H9 (cell line): ENCODE measurements at regions not wholly inside any gene's neighbourhood (a gene's known extent, or its start where the extent isn't known, plus 50 kb on each side); places are given as distances from the start of the nearest gene placed in this dataset.

ENCODE experiments used
- DNase-seq: peaks from one replicate; pipeline ENCODE4 v3.0.0-alpha.2; 2017
- H2AFZ ChIP-seq: one replicate; pipeline ENCODE4 v1.6.1; 2013; ENCODE audit warnings: mild to moderate bottlenecking, low read length, control low read depth, moderate library complexity
- H2AK5ac ChIP-seq: 2 replicates; pipeline ENCODE4 v1.6.1; 2013; ENCODE audit warnings: low read length, control low read depth, mixed read lengths; ENCODE audit not compliant: insufficient read length
- H2BK120ac ChIP-seq: one replicate; pipeline ENCODE4 v1.6.1; 2013; ENCODE audit warnings: low read depth, mild to moderate bottlenecking, low read length, control low read depth, inconsistent platforms; ENCODE audit not compliant: poor library complexity, severe bottlenecking
- H2BK12ac ChIP-seq: 2 replicates; pipeline ENCODE4 v1.6.1; 2013; ENCODE audit warnings: low read length, control low read depth, mixed read lengths, low read depth; ENCODE audit not compliant: insufficient read length
- H2BK15ac ChIP-seq: 2 replicates; pipeline ENCODE4 v1.6.1; 2013; ENCODE audit warnings: low read depth, low read length, control low read depth
- H2BK20ac ChIP-seq: one replicate; pipeline ENCODE4 v1.6.1; 2013; ENCODE audit warnings: low read depth, mild to moderate bottlenecking, low read length, control low read depth, inconsistent platforms; ENCODE audit not compliant: poor library complexity, severe bottlenecking
- H2BK5ac ChIP-seq: 2 replicates; pipeline ENCODE4 v1.6.1; 2013; ENCODE audit warnings: low read length, control low read depth, mixed read lengths; ENCODE audit not compliant: insufficient read length
- H3K14ac ChIP-seq: 2 replicates; pipeline ENCODE4 v1.6.1; 2013; ENCODE audit warnings: low read length, control low read depth; ENCODE audit not compliant: insufficient read depth
- H3K18ac ChIP-seq: 2 replicates; pipeline ENCODE4 v1.6.1; 2013; ENCODE audit warnings: low read depth, mild to moderate bottlenecking, mixed read lengths, low read length, control low read depth; ENCODE audit not compliant: insufficient read length
- H3K23ac ChIP-seq: 2 replicates; pipeline ENCODE4 v1.6.1; 2013; ENCODE audit warnings: low read length, control low read depth, mixed read lengths, low read depth; ENCODE audit not compliant: insufficient read length
- H3K23me2 ChIP-seq: 2 replicates; pipeline ENCODE4 v1.6.1; 2013; ENCODE audit warnings: low read depth, mild to moderate bottlenecking, mixed read lengths, low read length, control low read depth; ENCODE audit not compliant: insufficient read length, poor library complexity, severe bottlenecking
- H3K27ac ChIP-seq: 2 replicates; pipeline ENCODE4 v1.5.1; 2013; ENCODE audit warnings: low read length, control low read depth, mixed read lengths, low read depth; ENCODE audit not compliant: insufficient read length
- H3K27me3 ChIP-seq: 2 replicates; pipeline ENCODE4 v1.6.1; 2013; ENCODE audit warnings: low read length, control low read depth, inconsistent platforms; ENCODE audit not compliant: insufficient read depth
- H3K4ac ChIP-seq: 2 replicates; pipeline ENCODE4 v1.6.1; 2013; ENCODE audit warnings: low read depth, mild to moderate bottlenecking, control low read depth, inconsistent platforms, low read length, moderate library complexity
- H3K4me1 ChIP-seq: 2 replicates; pipeline ENCODE4 v1.6.1; 2013; ENCODE audit warnings: low read length, control low read depth, inconsistent platforms; ENCODE audit not compliant: insufficient read depth
- H3K4me2 ChIP-seq: 2 replicates; pipeline ENCODE4 v1.6.1; 2013; ENCODE audit warnings: low read length, control low read depth, mixed read lengths; ENCODE audit not compliant: insufficient read length, insufficient read depth
- H3K56ac ChIP-seq: 2 replicates; pipeline ENCODE4 v1.6.1; 2013; ENCODE audit warnings: low read depth, mild to moderate bottlenecking, mixed read lengths, low read length, control low read depth; ENCODE audit not compliant: insufficient read length
- H3K79me1 ChIP-seq: 2 replicates; pipeline ENCODE4 v1.6.1; 2013; ENCODE audit warnings: low read depth, mild to moderate bottlenecking, moderate library complexity, low read length, control low read depth, inconsistent platforms; ENCODE audit not compliant: insufficient read depth, poor library complexity, severe bottlenecking
- H3K79me2 ChIP-seq: 2 replicates; pipeline ENCODE4 v1.6.1; 2013; ENCODE audit warnings: low read length, control low read depth, inconsistent platforms; ENCODE audit not compliant: insufficient read depth
- H3K9ac ChIP-seq: 2 replicates; pipeline ENCODE4 v1.6.1; 2013; ENCODE audit warnings: low read length, control low read depth, mixed read lengths; ENCODE audit not compliant: insufficient read length; ENCODE audit errors: extremely low read depth
- H3K9me3 ChIP-seq: one replicate; pipeline ENCODE4 v1.6.1; 2013; ENCODE audit warnings: low read depth, low read length, inconsistent platforms; ENCODE audit not compliant: control insufficient read depth
- H3T11ph ChIP-seq: one replicate; pipeline ENCODE4 v1.6.1; 2013; ENCODE audit warnings: mild to moderate bottlenecking, low read length, control low read depth, inconsistent platforms
- H4K20me1 ChIP-seq: one replicate; pipeline ENCODE4 v1.6.1; 2013; ENCODE audit not compliant: control insufficient read depth, insufficient read length, insufficient read depth
- H4K5ac ChIP-seq: 2 replicates; pipeline ENCODE4 v1.6.1; 2013; ENCODE audit warnings: low read depth, mild to moderate bottlenecking, mixed read lengths, low read length, control low read depth; ENCODE audit not compliant: insufficient read length
- H4K8ac ChIP-seq: replicated peaks from 2 replicates; pipeline ENCODE4 v1.6.1; 2013; ENCODE audit warnings: low read length, control low read depth, mixed read lengths, low read depth; ENCODE audit not compliant: insufficient read length
- H4K91ac ChIP-seq: 2 replicates; pipeline ENCODE4 v1.6.1; 2013; ENCODE audit warnings: low read depth, mild to moderate bottlenecking, moderate library complexity, mixed read lengths, low read length, control low read depth; ENCODE audit not compliant: insufficient read length
- H3K27ac Mint-ChIP-seq, 3 experiments: 2 replicates in 2 of 3; 3 replicates in 1 of 3; pipeline ENCODE4 v1.8.0; 2020 to 2021; ENCODE audit warnings: mixed read lengths in 3 of 3, mild to moderate bottlenecking in 1 of 3, moderate library complexity in 1 of 3
- H3K27me3 Mint-ChIP-seq: 2 replicates; pipeline ENCODE4 v1.8.0; 2021; ENCODE audit warnings: low read depth, mild to moderate bottlenecking, moderate library complexity, mixed read lengths
- H3K36me3 Mint-ChIP-seq, 3 experiments: 2 replicates in 2 of 3; 3 replicates in 1 of 3; pipeline ENCODE4 v1.8.0; 2020 to 2021; ENCODE audit warnings: low read depth in 3 of 3, mixed read lengths in 3 of 3; ENCODE audit not compliant: insufficient read depth in 1 of 3
- H3K4me1 Mint-ChIP-seq, 2 experiments: 2 replicates each; pipeline ENCODE4 v1.8.0; 2020; ENCODE audit warnings: mixed read lengths in 2 of 2
- H3K4me3 Mint-ChIP-seq, 2 experiments: 2 replicates in 1 of 2; 3 replicates in 1 of 2; pipeline ENCODE4 v1.8.0; 2020 to 2021; ENCODE audit warnings: mild to moderate bottlenecking in 2 of 2, mixed read lengths in 2 of 2, moderate library complexity in 1 of 2
- H3K9me3 Mint-ChIP-seq, 2 experiments: 2 replicates in 1 of 2; 3 replicates in 1 of 2; pipeline ENCODE4 v1.8.0; 2020; ENCODE audit warnings: mild to moderate bottlenecking in 2 of 2, mixed read lengths in 2 of 2, moderate library complexity in 1 of 2
- CTCF ChIP-seq: fragments of 200-600 bp; sonication (generic); conservative IDR thresholded peaks from 3 replicates; pipeline ENCODE4 v1.8.0; 2021; ENCODE audit warnings: antibody characterized with exemption, mild to moderate bottlenecking
- WGBS: extraction: QIAGEN DNeasy Blood & Tissue Kit; methylation state at CpG from one replicate; pipeline ENCODE4 v1.1.7; 2013; ENCODE audit warnings: missing lambda C conversion rate, low lambda C conversion rate, mixed read lengths; ENCODE audit not compliant: insufficient read length; ENCODE audit errors: extremely low coverage; 5-methylcytosine and 5-hydroxymethylcytosine counted together

- no peak overlapping the region for H2AK5ac ChIP-seq
- no peak for DNase-seq
- H4K91ac ChIP-seq = no peak overlapping the region
- no peaks in the 10 kb centered on the region for H3K27me3 ChIP-seq
- no peaks in the 10 kb centered on the region for H3K79me1 ChIP-seq
- H3K23me2 ChIP-seq = no peaks in the 10 kb centered on the region
- TF ChIP-seq CTCF = no peak
- no peak overlapping the region for H3K4me2 ChIP-seq
- no peaks in the 10 kb centered on the region for H3K79me2 ChIP-seq
- H3K27ac ChIP-seq = no peak overlapping the region
- peaks cover 0 to 5% (median 4%) of the 10 kb centered on the region in 3 experiments; a peak in 3 of 7 replicates for H3K36me3 Mint-ChIP-seq
- no peaks in the 10 kb centered on the region for H3K27me3 Mint-ChIP-seq
- no peak overlapping the region for H3K18ac ChIP-seq
- H2BK5ac ChIP-seq = no peak overlapping the region
- no peak overlapping the region; a peak in 1 of 7 replicates for H3K27ac Mint-ChIP-seq
- no peak overlapping the region for H3K14ac ChIP-seq
- H4K8ac ChIP-seq = no peak overlapping the region
- H3K4ac ChIP-seq = no peak overlapping the region
- no peak overlapping the region for H2BK15ac ChIP-seq
- no peaks in the 10 kb centered on the region for H4K20me1 ChIP-seq
- peaks cover 4 to 16% of the 10 kb centered on the region in 2 experiments for H3K4me1 Mint-ChIP-seq
- H3K4me1 ChIP-seq = peaks cover 2% of the 10 kb centered on the region; the same call in 1 of the 2 replicates
- no peak overlapping the region for H3K9ac ChIP-seq
- H4K5ac ChIP-seq = no peak overlapping the region
- H2AFZ ChIP-seq = no peak overlapping the region
- H2BK12ac ChIP-seq = no peak overlapping the region
- no peak overlapping the region for H3K23ac ChIP-seq
- H3K4me3 Mint-ChIP-seq = no peak overlapping the region
- no peak overlapping the region for H3T11ph ChIP-seq
- WGBS = no CpG with 5 or more reads among the region's 9 CpGs
- H3K56ac ChIP-seq = no peak overlapping the region
- H3K9me3 Mint-ChIP-seq = peaks cover 0 to 40% of the 10 kb centered on the region in 2 experiments; a peak in 2 of 5 replicates
- peaks cover 5% of the 10 kb centered on the region for H3K9me3 ChIP-seq
- no peak overlapping the region for H2BK20ac ChIP-seq
- H2BK120ac ChIP-seq = no peak overlapping the region
These were observed 56.9 kb upstream of the PRPS1 start for GRCh38 chrX:107571296-107571998.
